ENCODE measurements at regions not wholly inside any gene's neighbourhood (a gene's known extent, or its start where the extent isn't known, plus 50 kb on each side); places are given as distances from the start of the nearest gene placed in this dataset.

- no peak for TF ChIP-seq NR2F2 (IDR thresholded peaks at IDR 0.05)
These were observed 126.1 kb upstream of the HAND1 start (continued) for GRCh38 chr5:154603953-154604679.

GRCh38 chr5:154603485-154603884 is 125.5 kb upstream of the HAND1 start:
- H3K36me3 ChIP-seq (ENCODE audit: control insufficient read depth in 4 of 4, insufficient read depth in 3 of 4, low read depth in 1 of 4, low read length in 3 of 4) = no peaks in the 10 kb centered on the region
- H3K9me3 ChIP-seq (ENCODE audit: control insufficient read depth in 4 of 4, low read length in 3 of 4) = no peaks in the 10 kb centered on the region
- no peak for DNase-seq (ENCODE audit: low spot score)
- no peak overlapping the region for H3K9ac ChIP-seq (ENCODE audit: low read depth in 1 of 2, low read length in 2 of 2)
- 74% methylated on average over 1 of the region's 1 CpG for WGBS
- no peak for TF ChIP-seq HNF4G (IDR thresholded peaks at IDR 0.05)
- no peak for TF ChIP-seq FOXA1 (IDR thresholded peaks at IDR 0.05)
- TF ChIP-seq NR2F2 (IDR thresholded peaks at IDR 0.05) = no peak
- TF ChIP-seq TAF1 (conservative IDR thresholded peaks at IDR 0.05) = no peak
- no peak for TF ChIP-seq SP1 (IDR thresholded peaks at IDR 0.05)
- TF ChIP-seq CTCF (IDR thresholded peaks at IDR 0.05; ENCODE audit: low read depth, low read length, missing input control) = no peak
- no peak for TF ChIP-seq HNF4A (conservative IDR thresholded peaks at IDR 0.05)
- no peak for TF ChIP-seq ATF3 (IDR thresholded peaks at IDR 0.05)
- TF ChIP-seq YY1 (IDR thresholded peaks at IDR 0.05) = no peak
- TF ChIP-seq FOXA2 (IDR thresholded peaks at IDR 0.05) = no peak
- no peak overlapping the region for H3K27ac ChIP-seq (ENCODE audit: low read depth in 1 of 2, low read length in 2 of 2)
- no peak overlapping the region for H3K4me3 ChIP-seq (ENCODE audit: low read depth in 1 of 3, low read length in 3 of 3)
- no peaks in the 10 kb centered on the region for H3K27me3 ChIP-seq (ENCODE audit: control insufficient read depth in 4 of 4, insufficient read depth in 4 of 4, low read length in 3 of 4)
- H3K4me1 ChIP-seq (ENCODE audit: control insufficient read depth in 4 of 4, insufficient read depth in 4 of 4, low read length in 3 of 4) = no peaks in the 10 kb centered on the region

- Histone ChIP-seq H3K9ac (ENCODE audit: low read depth in 1 of 2, low read length in 2 of 2) (no peak overlapping the region), H3K4me1 (ENCODE audit: control insufficient read depth in 4 of 4, insufficient read depth in 4 of 4, low read length in 3 of 4) (no peaks in the 10 kb centered on the region), H3K27ac (ENCODE audit: low read depth in 1 of 2, low read length in 2 of 2) (no peak overlapping the region), H3K27me3 (ENCODE audit: control insufficient read depth in 4 of 4, insufficient read depth in 4 of 4, low read length in 3 of 4) (no peaks in the 10 kb centered on the region), H3K36me3 (ENCODE audit: control insufficient read depth in 4 of 4, insufficient read depth in 3 of 4, low read depth in 1 of 4, low read length in 3 of 4) (no peaks in the 10 kb centered on the region), H3K9me3 (ENCODE audit: control insufficient read depth in 4 of 4, low read length in 3 of 4) (no peaks in the 10 kb centered on the region), H3K4me3 (ENCODE audit: low read depth in 1 of 3, low read length in 3 of 3) (no peak overlapping the region)
- DNase-seq (ENCODE audit: low spot score) = no peak
- TF ChIP-seq MAX (IDR thresholded peaks at IDR 0.05) (no peak), YY1 (IDR thresholded peaks at IDR 0.05) (no peak), REST (IDR thresholded peaks at IDR 0.05) (no peak), RAD21 (IDR thresholded peaks at IDR 0.05) (no peak), TAF1 (conservative IDR thresholded peaks at IDR 0.05) (no peak), EGR1 (IDR thresholded peaks at IDR 0.05; ENCODE audit: low read depth in 2 of 2) (no peak), HNF4A (conservative IDR thresholded peaks at IDR 0.05) (no peak), ATF3 (IDR thresholded peaks at IDR 0.05) (no peak), HNF4G (IDR thresholded peaks at IDR 0.05) (no peak), FOXA2 (IDR thresholded peaks at IDR 0.05) (no peak), NR2F2 (IDR thresholded peaks at IDR 0.05) (no peak), ZBTB33 (IDR thresholded peaks at IDR 0.05) (no peak), GABPA (IDR thresholded peaks at IDR 0.05 in 1 of 2, conservative IDR thresholded peaks at IDR 0.05 in 1 of 2) (no peak), RXRA (IDR thresholded peaks at IDR 0.05) (no peak), SP1 (IDR thresholded peaks at IDR 0.05) (no peak), FOXA1 (IDR thresholded peaks at IDR 0.05) (no peak), JUND (IDR thresholded peaks at IDR 0.05) (no peak), CTCF (IDR thresholded peaks at IDR 0.05; ENCODE audit: low read depth, low read length, missing input control) (no peak)
- 84% methylated on average over 1 of the region's 1 CpG for WGBS
These were observed 125.0 kb upstream of the HAND1 start for GRCh38 chr5:154603011-154603410.

Data from liver (tissue), 8 donors.